Activated T-cell treated with anti-CD3 and anti-CD28 coated beads, Interleukin-2, amount 50 U/mL, for 24 hours (primary cell): ENCODE measurements at regions not wholly inside any gene's neighbourhood (a gene's known extent, or its start where the extent isn't known, plus 50 kb on each side); places are given as distances from the start of the nearest gene placed in this dataset.

Experiments used
- DNase-seq: peaks from one replicate; pipeline ENCODE4 v3.0.0-alpha.2; 2020
- H3K27ac Mint-ChIP-seq: 2 replicates; pipeline ENCODE4 v1.8.0; 2020; ENCODE audit warnings: mild to moderate bottlenecking, mixed read lengths
- H3K27me3 Mint-ChIP-seq: 2 replicates; pipeline ENCODE4 v1.8.0; 2020; ENCODE audit warnings: mixed read lengths
- H3K36me3 Mint-ChIP-seq: 2 replicates; pipeline ENCODE4 v1.8.0; 2020; ENCODE audit warnings: low read depth, mixed read lengths
- H3K4me1 Mint-ChIP-seq: 2 replicates; pipeline ENCODE4 v1.8.0; 2020; ENCODE audit warnings: low read depth, mixed read lengths
- H3K4me3 Mint-ChIP-seq: 2 replicates; pipeline ENCODE4 v1.8.0; 2020; ENCODE audit warnings: mild to moderate bottlenecking, moderate library complexity, mixed read lengths
- H3K9me3 Mint-ChIP-seq: 2 replicates; pipeline ENCODE4 v1.8.0; 2020; ENCODE audit warnings: mixed read lengths

DNA sequence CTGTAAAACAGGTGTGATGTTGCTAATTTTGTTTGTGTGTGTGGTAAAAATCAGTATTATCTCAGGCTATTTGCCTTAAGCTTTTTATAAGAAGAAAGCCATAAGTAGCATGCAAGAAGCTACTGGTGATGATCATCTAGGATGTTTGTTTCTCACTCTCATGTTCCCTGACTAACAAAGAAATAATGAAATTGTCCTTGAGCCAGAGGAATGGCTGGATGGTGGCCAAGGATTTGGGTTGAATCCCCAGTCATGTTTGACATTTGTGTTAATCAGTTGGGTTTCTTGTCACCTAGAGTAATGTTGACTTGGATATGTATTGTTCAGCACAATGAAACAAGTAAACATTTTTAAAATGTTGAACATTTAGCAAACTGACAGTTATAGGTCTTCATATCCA is 496.8 kb upstream of the ZEB2 start:
- no peak for DNase-seq
- Mint-ChIP-seq H3K9me3 (no peaks in the 10 kb centered on the region), H3K36me3 (no peaks in the 10 kb centered on the region), H3K4me1 (no peaks in the 10 kb centered on the region), H3K4me3 (no peak overlapping the region), H3K27me3 (peaks cover 3% of the 10 kb centered on the region), H3K27ac (no peak overlapping the region)

GRCh38 chr2:145015561-145015960 is 495.6 kb upstream of the ZEB2 start:
- no peak for DNase-seq

GRCh38 chr2:145012806-145013205 is 492.9 kb upstream of the ZEB2 start:
- DNase-seq, result no peak
- H3K27me3 Mint-ChIP-seq, result peaks cover 3% of the 10 kb centered on the region
- H3K9me3 Mint-ChIP-seq, result peaks cover 2% of the 10 kb centered on the region
- no peaks in the 10 kb centered on the region for H3K4me1 Mint-ChIP-seq
- H3K4me3 Mint-ChIP-seq, result no peak overlapping the region
- H3K27ac Mint-ChIP-seq, result no peak overlapping the region
- no peaks in the 10 kb centered on the region for H3K36me3 Mint-ChIP-seq

More at GRCh38 chr2:145015561-145015960, 495.6 kb upstream of the ZEB2 start:
- H3K9me3 Mint-ChIP-seq, result no peaks in the 10 kb centered on the region
- H3K4me3 Mint-ChIP-seq, result no peak overlapping the region
- peaks cover 3% of the 10 kb centered on the region for H3K27me3 Mint-ChIP-seq
- H3K4me1 Mint-ChIP-seq, result no peaks in the 10 kb centered on the region
- no peaks in the 10 kb centered on the region for H3K36me3 Mint-ChIP-seq
- no peak overlapping the region for H3K27ac Mint-ChIP-seq

DNA sequence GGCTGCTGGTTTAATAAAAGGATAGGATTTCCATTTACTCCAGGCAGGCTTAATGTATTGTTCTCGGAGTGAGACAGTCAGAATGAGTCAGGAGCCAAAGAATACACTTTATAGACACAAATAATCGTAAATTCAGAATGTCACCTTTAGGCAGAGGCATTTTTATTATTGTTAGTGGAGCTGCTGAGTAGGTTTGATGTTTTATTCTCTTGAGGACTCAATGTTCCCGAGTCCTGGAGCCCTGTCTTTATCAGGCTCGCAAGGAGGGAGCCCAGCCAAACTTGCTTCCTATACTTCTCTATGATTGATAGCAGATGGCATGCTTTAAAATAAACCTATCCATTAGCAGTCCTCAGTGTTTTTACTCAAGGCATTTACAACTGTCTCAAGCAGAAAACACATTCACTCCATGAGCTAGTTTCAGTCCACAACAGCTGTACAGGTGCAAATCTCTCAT is 492.3 kb upstream of the ZEB2 start:
- no peaks in the 10 kb centered on the region for H3K4me1 Mint-ChIP-seq
- no peak for DNase-seq
- H3K27ac Mint-ChIP-seq, result no peak overlapping the region
- H3K4me3 Mint-ChIP-seq, result no peak overlapping the region
- H3K9me3 Mint-ChIP-seq, result peaks cover 2% of the 10 kb centered on the region
- H3K36me3 Mint-ChIP-seq, result no peaks in the 10 kb centered on the region
- peaks cover 3% of the 10 kb centered on the region for H3K27me3 Mint-ChIP-seq

DNA sequence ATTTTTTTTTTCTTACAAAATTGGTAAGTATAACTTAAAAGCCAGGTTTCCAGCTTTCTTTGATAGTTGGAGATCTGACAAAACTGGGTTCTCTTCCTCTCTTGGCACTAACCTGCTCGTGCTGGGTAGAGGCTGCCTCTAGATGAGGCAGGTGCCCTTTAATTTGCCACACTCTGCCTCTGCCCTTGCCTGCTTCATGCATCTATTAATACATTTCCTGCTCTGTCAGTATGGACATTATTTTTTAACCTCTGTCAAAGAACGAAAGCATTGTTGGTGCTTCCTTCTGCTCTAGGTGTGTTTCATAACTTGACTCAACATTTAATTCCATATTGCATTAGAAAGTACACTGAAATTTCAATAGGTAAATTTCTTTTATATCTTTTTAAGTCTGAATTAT is 490.7 kb upstream of the ZEB2 start:
- Mint-ChIP-seq H3K27me3 (no peaks in the 10 kb centered on the region), H3K9me3 (peaks cover 2% of the 10 kb centered on the region)

GRCh38 chr2:145007960-145008263 is 488.0 kb upstream of the ZEB2 start:
- Mint-ChIP-seq H3K9me3 (peaks cover 2% of the 10 kb centered on the region), H3K4me3 (no peak overlapping the region), H3K27me3 (no peaks in the 10 kb centered on the region), H3K4me1 (no peaks in the 10 kb centered on the region), H3K27ac (no peak overlapping the region), H3K36me3 (no peaks in the 10 kb centered on the region)
- DNase-seq, result no peak

More for the DNA sequence above, 490.7 kb upstream of the ZEB2 start:
- Mint-ChIP-seq H3K4me3 (no peak overlapping the region), H3K4me1 (no peaks in the 10 kb centered on the region), H3K36me3 (no peaks in the 10 kb centered on the region), H3K27ac (no peak overlapping the region)
- DNase-seq, result no peak

- DNase-seq, result no peak
- Mint-ChIP-seq H3K4me1 (no peaks in the 10 kb centered on the region), H3K9me3 (peaks cover 2% of the 10 kb centered on the region), H3K36me3 (no peaks in the 10 kb centered on the region), H3K27ac (no peak overlapping the region), H3K4me3 (no peak overlapping the region), H3K27me3 (no peaks in the 10 kb centered on the region)
Measured at GRCh38 chr2:145007093-145007959, 487.4 kb upstream of the ZEB2 start.

GRCh38 chr2:145002624-145003023 is 482.7 kb upstream of the ZEB2 start:
- no peak overlapping the region for H3K4me3 Mint-ChIP-seq
- H3K4me1 Mint-ChIP-seq, result no peaks in the 10 kb centered on the region
- no peaks in the 10 kb centered on the region for H3K9me3 Mint-ChIP-seq
- H3K36me3 Mint-ChIP-seq, result no peaks in the 10 kb centered on the region
- no peak overlapping the region for H3K27ac Mint-ChIP-seq
- no peak for DNase-seq
- no peaks in the 10 kb centered on the region for H3K27me3 Mint-ChIP-seq

DNA sequence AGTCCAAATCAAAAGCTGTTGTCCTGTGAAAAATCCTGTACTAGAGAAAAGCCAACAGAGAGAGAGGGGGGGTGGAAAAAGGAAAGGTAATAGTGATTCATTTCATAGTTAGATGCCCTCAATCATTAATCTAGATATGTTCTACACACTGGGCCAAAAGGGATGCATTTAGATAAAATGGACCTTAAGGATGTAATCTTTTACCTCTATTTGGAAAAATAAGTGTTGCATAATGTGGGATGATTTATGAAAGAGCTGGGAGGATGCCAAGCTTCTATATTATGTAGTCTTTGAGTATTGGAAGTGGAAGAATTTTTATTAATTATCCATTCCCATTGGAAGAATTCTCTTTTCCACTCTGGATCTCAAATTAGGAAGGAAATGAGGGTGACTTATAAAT is 480.5 kb upstream of the ZEB2 start:
- Mint-ChIP-seq H3K4me3 (no peak overlapping the region), H3K27ac (no peak overlapping the region), H3K9me3 (no peaks in the 10 kb centered on the region), H3K36me3 (no peaks in the 10 kb centered on the region), H3K4me1 (no peaks in the 10 kb centered on the region), H3K27me3 (no peaks in the 10 kb centered on the region)
- no peak for DNase-seq

GRCh38 chr2:144999936-145000335 is 480.0 kb upstream of the ZEB2 start:
- Mint-ChIP-seq H3K27ac (no peak overlapping the region), H3K4me1 (no peaks in the 10 kb centered on the region), H3K27me3 (no peaks in the 10 kb centered on the region), H3K4me3 (no peak overlapping the region), H3K36me3 (no peaks in the 10 kb centered on the region), H3K9me3 (no peaks in the 10 kb centered on the region)
- no peak for DNase-seq

- H3K27ac Mint-ChIP-seq, result no peak overlapping the region
- no peak for DNase-seq
- H3K36me3 Mint-ChIP-seq, result no peaks in the 10 kb centered on the region
- no peaks in the 10 kb centered on the region for H3K9me3 Mint-ChIP-seq
- no peaks in the 10 kb centered on the region for H3K27me3 Mint-ChIP-seq
- H3K4me1 Mint-ChIP-seq, result no peaks in the 10 kb centered on the region
- no peak overlapping the region for H3K4me3 Mint-ChIP-seq
Measured at GRCh38 chr2:144999071-144999875, 479.4 kb upstream of the ZEB2 start.

- Mint-ChIP-seq H3K9me3 (no peaks in the 10 kb centered on the region), H3K27me3 (no peaks in the 10 kb centered on the region), H3K27ac (no peak overlapping the region), H3K4me3 (no peak overlapping the region), H3K4me1 (no peaks in the 10 kb centered on the region), H3K36me3 (no peaks in the 10 kb centered on the region)
- DNase-seq, result no peak
Measured at GRCh38 chr2:144998435-144998834, 478.5 kb upstream of the ZEB2 start.

- H3K4me1 Mint-ChIP-seq, result no peaks in the 10 kb centered on the region
- no peak for DNase-seq
- no peaks in the 10 kb centered on the region for H3K9me3 Mint-ChIP-seq
- H3K27me3 Mint-ChIP-seq, result no peaks in the 10 kb centered on the region
- H3K36me3 Mint-ChIP-seq, result no peaks in the 10 kb centered on the region
- no peak overlapping the region for H3K27ac Mint-ChIP-seq
- no peak overlapping the region for H3K4me3 Mint-ChIP-seq
Measured at GRCh38 chr2:144996225-144996795, 476.4 kb upstream of the ZEB2 start.

DNA sequence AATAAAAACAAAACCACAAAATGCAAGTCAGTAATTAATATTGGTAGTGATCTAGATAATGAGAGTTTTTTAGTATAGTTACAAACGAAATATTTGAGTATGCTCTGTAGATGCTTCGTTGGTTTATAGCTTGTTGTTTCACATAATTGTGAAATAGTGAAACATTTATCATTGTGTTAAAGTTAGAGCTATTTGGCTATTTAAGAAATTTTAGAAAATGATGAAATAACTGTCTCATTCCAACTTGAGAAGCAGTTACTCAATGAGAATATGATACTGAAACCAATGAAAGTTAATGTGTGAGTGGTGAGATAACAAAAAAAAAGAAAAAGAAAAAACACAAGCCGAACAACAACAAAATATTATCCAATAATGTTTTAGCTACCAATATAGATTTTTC is 475.6 kb upstream of the ZEB2 start:
- Mint-ChIP-seq H3K27ac (no peak overlapping the region), H3K4me1 (no peaks in the 10 kb centered on the region), H3K9me3 (no peaks in the 10 kb centered on the region), H3K4me3 (no peak overlapping the region), H3K36me3 (no peaks in the 10 kb centered on the region), H3K27me3 (no peaks in the 10 kb centered on the region)
- no peak for DNase-seq

GRCh38 chr2:144990661-144991060 is 470.7 kb upstream of the ZEB2 start:
- H3K4me3 Mint-ChIP-seq, result no peak overlapping the region
- DNase-seq, result no peak
- no peaks in the 10 kb centered on the region for H3K36me3 Mint-ChIP-seq
- peaks cover 4% of the 10 kb centered on the region for H3K9me3 Mint-ChIP-seq
- no peak overlapping the region for H3K27ac Mint-ChIP-seq
- no peaks in the 10 kb centered on the region for H3K4me1 Mint-ChIP-seq
- peaks cover 2% of the 10 kb centered on the region for H3K27me3 Mint-ChIP-seq
